SU-DHL-6 (cell line): ENCODE measurements at regions not wholly inside any gene's neighbourhood (a gene's known extent, or its start where the extent isn't known, plus 50 kb on each side); places are given as distances from the start of the nearest gene placed in this dataset.

Experiments used
- H2AFZ ChIP-seq: fragments of 200-600 bp; sonication (generic); 2 replicates; pipeline ENCODE4 v1.6.1; 2014; ENCODE audit warnings: low read depth, mild to moderate bottlenecking, moderate library complexity, mixed read lengths, antibody characterized with exemption, low read length; ENCODE audit not compliant: severe bottlenecking
- H3F3A ChIP-seq: fragments of 200-600 bp; shearing (Covaris generic); 2 replicates; pipeline ENCODE4 v1.6.0; 2016; ENCODE audit warnings: antibody characterized with exemption, mild to moderate bottlenecking; ENCODE audit not compliant: insufficient read depth
- H3K27ac ChIP-seq: fragments of 200-600 bp; sonication (generic); 2 replicates; pipeline ENCODE4 v1.5.1; 2016; ENCODE audit warnings: low read depth, mild to moderate bottlenecking, low read length, moderate library complexity, mixed read lengths
- H3K27me3 ChIP-seq: fragments of 200-600 bp; sonication (generic), shearing (Covaris generic); 2 replicates; pipeline ENCODE4 v1.6.0; 2014; ENCODE audit warnings: mild to moderate bottlenecking, low read length
- H3K36me3 ChIP-seq: fragments of 200-600 bp; sonication (generic); 2 replicates; pipeline ENCODE4 v1.6.1; 2014; ENCODE audit warnings: mild to moderate bottlenecking, low read length, mixed read lengths
- H3K4me2 ChIP-seq: fragments of 300-600, 200-600 bp; shearing (Covaris generic), sonication (generic); 2 replicates; pipeline ENCODE4 v1.6.0; 2014; ENCODE audit warnings: low read length, low read depth, mild to moderate bottlenecking; ENCODE audit not compliant: poor library complexity, severe bottlenecking
- H3K4me3 ChIP-seq: fragments of 200-600 bp; sonication (generic); 2 replicates; pipeline ENCODE4 v1.5.1; 2014; ENCODE audit warnings: antibody characterized with exemption, low read length, mild to moderate bottlenecking, mixed read lengths; ENCODE audit not compliant: insufficient read depth, poor library complexity, severe bottlenecking
- H3K79me2 ChIP-seq: fragments of 200-600 bp; sonication (generic); 2 replicates; pipeline ENCODE4 v1.6.1; 2014; ENCODE audit warnings: mild to moderate bottlenecking, low read length, moderate library complexity; ENCODE audit not compliant: insufficient read depth
- H3K9ac ChIP-seq: fragments of 200-600 bp; sonication (generic); 2 replicates; pipeline ENCODE4 v1.7.0; 2014; ENCODE audit warnings: mild to moderate bottlenecking, low read length
- H3K9me2 ChIP-seq: fragments of 200-600 bp; sonication (generic); replicated peaks from 2 replicates; pipeline ENCODE4 v1.6.1; 2014; ENCODE audit warnings: low read length; ENCODE audit not compliant: insufficient read depth
- H3K9me3 ChIP-seq: fragments of 200-600 bp; sonication (generic); 2 replicates; pipeline ENCODE4 v1.6.1; 2014; ENCODE audit warnings: low read length, mixed read lengths; ENCODE audit not compliant: insufficient read depth
- H4K20me1 ChIP-seq: fragments of 200-600 bp; sonication (generic); 2 replicates; pipeline ENCODE4 v1.6.1; 2014; ENCODE audit warnings: low read depth, mild to moderate bottlenecking, antibody characterized with exemption, low read length, moderate library complexity, mixed read lengths
- EZH2phosphoT487 ChIP-seq: fragments of 200-600 bp; sonication (generic), shearing (Covaris generic); conservative IDR thresholded peaks from 2 replicates; pipeline ENCODE4 v1.6.1; 2018; ENCODE audit warnings: mild to moderate bottlenecking, antibody characterized with exemption, low read length, moderate library complexity, mixed read lengths
- TF ChIP-seq, protein P1 (sequence below): fragments of 200-600 bp; sonication (generic); IDR thresholded peaks from one replicate; pipeline ENCODE4 v1.5.1; 2017; ENCODE audit warnings: antibody characterized with exemption, mild to moderate bottlenecking, low read length, moderate library complexity; ENCODE audit not compliant: insufficient read depth, poor library complexity, severe bottlenecking

DNA sequence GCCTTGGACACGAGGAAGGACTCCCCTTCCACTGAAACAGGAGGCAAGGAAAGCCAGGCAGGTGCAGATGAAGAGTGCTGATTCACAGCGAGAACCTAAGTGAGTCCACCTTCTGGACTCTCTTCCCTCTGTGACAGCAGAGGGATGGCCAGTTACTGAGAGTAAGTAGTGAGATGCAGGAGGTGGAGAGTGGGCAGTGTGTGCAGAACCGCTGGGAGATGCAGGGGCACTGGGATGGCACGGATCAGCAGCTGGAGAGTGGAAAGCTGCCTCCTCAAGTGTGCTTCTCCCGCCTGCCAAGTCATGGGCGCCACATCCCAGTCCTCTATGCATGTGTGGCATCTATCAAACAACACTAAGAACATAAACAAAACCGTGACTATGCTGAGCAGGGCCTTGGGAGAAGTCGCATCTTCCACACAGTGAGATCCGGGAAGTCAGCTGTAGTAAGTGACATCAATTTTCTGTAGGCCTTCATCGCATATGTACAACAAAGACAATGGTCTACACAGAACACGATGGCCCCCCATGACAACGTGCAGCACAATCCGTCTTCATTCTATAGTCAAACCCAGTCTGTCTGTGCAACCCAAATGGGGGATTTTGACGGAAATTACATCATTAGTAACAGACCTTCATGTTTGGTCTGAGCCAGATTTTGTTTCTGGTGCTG is 217.4 kb upstream of the KLF14 start:
- Histone ChIP-seq H3K27ac (no peak overlapping the region), H3K4me2 (no peak overlapping the region), H3K27me3 (no peaks in the 10 kb centered on the region), H3K9ac (no peak overlapping the region), H2AFZ (no peak overlapping the region), H3K79me2 (peaks cover 25% of the 10 kb centered on the region), H3K9me3 (no peaks in the 10 kb centered on the region), H3K36me3 (peaks cover 8% of the 10 kb centered on the region; the same call in 1 of the 2 replicates), H3K9me2 (no peaks in the 10 kb centered on the region), H4K20me1 (no peaks in the 10 kb centered on the region), H3F3A (no peaks in the 10 kb centered on the region), H3K4me3 (no peak overlapping the region)
- TF ChIP-seq, protein P1, sequence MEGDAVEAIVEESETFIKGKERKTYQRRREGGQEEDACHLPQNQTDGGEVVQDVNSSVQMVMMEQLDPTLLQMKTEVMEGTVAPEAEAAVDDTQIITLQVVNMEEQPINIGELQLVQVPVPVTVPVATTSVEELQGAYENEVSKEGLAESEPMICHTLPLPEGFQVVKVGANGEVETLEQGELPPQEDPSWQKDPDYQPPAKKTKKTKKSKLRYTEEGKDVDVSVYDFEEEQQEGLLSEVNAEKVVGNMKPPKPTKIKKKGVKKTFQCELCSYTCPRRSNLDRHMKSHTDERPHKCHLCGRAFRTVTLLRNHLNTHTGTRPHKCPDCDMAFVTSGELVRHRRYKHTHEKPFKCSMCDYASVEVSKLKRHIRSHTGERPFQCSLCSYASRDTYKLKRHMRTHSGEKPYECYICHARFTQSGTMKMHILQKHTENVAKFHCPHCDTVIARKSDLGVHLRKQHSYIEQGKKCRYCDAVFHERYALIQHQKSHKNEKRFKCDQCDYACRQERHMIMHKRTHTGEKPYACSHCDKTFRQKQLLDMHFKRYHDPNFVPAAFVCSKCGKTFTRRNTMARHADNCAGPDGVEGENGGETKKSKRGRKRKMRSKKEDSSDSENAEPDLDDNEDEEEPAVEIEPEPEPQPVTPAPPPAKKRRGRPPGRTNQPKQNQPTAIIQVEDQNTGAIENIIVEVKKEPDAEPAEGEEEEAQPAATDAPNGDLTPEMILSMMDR = no peak
- TF ChIP-seq EZH2phosphoT487 = no peak

DNA sequence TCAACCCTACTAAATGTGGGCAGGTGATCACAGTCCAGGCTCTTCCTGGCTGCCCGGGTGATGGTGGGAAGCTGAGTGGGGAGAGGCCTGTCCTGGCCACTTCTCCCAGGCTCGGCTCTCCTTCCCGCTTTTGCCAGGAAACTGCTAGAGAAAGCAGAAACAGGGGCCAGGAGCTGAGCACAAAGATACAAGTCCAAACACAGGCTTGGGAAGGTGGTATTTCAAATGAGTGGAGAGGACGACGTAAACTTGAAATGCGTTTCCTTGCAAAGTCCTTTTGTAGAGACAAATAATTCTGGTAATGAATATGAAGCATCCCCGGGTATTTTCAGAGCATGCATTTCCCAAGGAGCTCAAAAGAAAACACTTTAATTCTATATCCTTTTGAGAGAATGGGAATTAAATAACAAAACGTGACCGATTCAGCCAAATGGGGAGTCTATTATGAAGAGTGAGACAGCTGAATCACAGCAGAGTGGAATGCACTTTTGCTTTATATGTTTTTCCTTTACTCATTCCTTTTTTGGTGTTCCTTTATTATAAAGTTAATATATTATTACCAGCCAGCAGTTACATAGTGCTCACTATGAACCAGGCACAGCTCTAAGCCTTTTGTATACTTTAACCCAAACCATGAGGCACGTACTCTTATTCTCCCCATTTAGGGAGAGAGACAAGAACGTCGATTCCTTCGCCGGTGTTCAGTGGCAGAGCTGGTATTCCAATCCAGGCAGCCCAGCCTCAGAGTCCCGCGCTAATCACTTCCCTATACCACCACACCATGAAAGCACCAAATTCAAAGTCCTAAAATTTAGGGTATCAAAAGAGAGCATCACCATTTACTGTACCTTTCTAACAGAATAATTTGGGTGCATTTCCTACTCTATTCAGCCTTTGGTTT is 218.2 kb upstream of the KLF14 start:
- peaks cover 26% of the 10 kb centered on the region for H3K79me2 ChIP-seq

DNA sequence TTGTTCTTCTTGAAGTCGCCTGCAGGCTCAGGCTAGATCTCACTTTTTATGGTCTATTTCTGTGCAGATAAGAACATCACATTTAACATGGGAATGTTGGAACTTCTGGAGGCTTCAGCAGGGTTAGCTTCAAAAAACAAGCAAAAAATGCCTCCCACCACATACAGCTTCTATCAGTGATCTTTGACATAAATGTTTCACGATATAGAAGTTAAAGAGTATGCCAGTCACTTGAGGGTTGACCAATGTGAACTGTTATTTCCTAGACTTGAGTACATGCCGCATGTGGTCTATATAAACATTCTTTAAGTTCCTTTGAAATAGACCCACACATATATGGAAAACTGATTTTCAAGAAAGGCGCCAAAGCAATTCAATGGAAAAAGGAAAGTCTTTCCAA is 219.2 kb upstream of the KLF14 start:
- H3K4me3 ChIP-seq = no peak overlapping the region
- H3K9me2 ChIP-seq = no peaks in the 10 kb centered on the region
- H3K9me3 ChIP-seq = no peaks in the 10 kb centered on the region
- H3K4me2 ChIP-seq = no peak overlapping the region
- no peak overlapping the region for H3K9ac ChIP-seq
- H3K27me3 ChIP-seq = no peaks in the 10 kb centered on the region
- no peak overlapping the region for H3K27ac ChIP-seq
- peaks cover 8% of the 10 kb centered on the region; the same call in 1 of the 2 replicates for H3K36me3 ChIP-seq
- no peak overlapping the region for H2AFZ ChIP-seq
- H4K20me1 ChIP-seq = no peaks in the 10 kb centered on the region
- 0 out of 2 replicates have a peak, but pooled peaks cover 5% of the 10 kb centered on the region for H3F3A ChIP-seq
- H3K79me2 ChIP-seq = peaks cover 17% of the 10 kb centered on the region
- TF ChIP-seq, protein P1 = no peak
- TF ChIP-seq EZH2phosphoT487 = no peak

More for the DNA sequence above, 218.2 kb upstream of the KLF14 start:
- no peak overlapping the region for H3K4me3 ChIP-seq
- no peak overlapping the region for H2AFZ ChIP-seq
- H4K20me1 ChIP-seq = no peaks in the 10 kb centered on the region
- TF ChIP-seq, protein P1 = no peak
- TF ChIP-seq EZH2phosphoT487 = no peak
- H3K4me2 ChIP-seq = no peak overlapping the region
- no peaks in the 10 kb centered on the region for H3K27me3 ChIP-seq
- H3K36me3 ChIP-seq = peaks cover 8% of the 10 kb centered on the region; the same call in 1 of the 2 replicates
- H3K9me2 ChIP-seq = no peaks in the 10 kb centered on the region
- no peak overlapping the region for H3K9ac ChIP-seq
- H3F3A ChIP-seq = 0 out of 2 replicates have a peak, but pooled peaks cover under 1% of the 10 kb centered on the region
- no peaks in the 10 kb centered on the region for H3K9me3 ChIP-seq
- no peak overlapping the region for H3K27ac ChIP-seq
